ENCODE measurements at regions not wholly inside any gene's neighbourhood (a gene's known extent, or its start where the extent isn't known, plus 50 kb on each side); places are given as distances from the start of the nearest gene placed in this dataset.

- TF ChIP-seq, protein P1, sequence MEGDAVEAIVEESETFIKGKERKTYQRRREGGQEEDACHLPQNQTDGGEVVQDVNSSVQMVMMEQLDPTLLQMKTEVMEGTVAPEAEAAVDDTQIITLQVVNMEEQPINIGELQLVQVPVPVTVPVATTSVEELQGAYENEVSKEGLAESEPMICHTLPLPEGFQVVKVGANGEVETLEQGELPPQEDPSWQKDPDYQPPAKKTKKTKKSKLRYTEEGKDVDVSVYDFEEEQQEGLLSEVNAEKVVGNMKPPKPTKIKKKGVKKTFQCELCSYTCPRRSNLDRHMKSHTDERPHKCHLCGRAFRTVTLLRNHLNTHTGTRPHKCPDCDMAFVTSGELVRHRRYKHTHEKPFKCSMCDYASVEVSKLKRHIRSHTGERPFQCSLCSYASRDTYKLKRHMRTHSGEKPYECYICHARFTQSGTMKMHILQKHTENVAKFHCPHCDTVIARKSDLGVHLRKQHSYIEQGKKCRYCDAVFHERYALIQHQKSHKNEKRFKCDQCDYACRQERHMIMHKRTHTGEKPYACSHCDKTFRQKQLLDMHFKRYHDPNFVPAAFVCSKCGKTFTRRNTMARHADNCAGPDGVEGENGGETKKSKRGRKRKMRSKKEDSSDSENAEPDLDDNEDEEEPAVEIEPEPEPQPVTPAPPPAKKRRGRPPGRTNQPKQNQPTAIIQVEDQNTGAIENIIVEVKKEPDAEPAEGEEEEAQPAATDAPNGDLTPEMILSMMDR (conservative IDR thresholded peaks at IDR 0.05; ENCODE audit: low read length): no peak
- no peak for TF ChIP-seq EZH2phosphoT487 (IDR thresholded peaks at IDR 0.05; ENCODE audit: borderline replicate concordance)
Measured at GRCh38 chr11:69971741-69972140, 106.4 kb upstream of the ANO1 start.
